GM13977 (cell line): ENCODE measurements at regions not wholly inside any gene's neighbourhood (a gene's known extent, or its start where the extent isn't known, plus 50 kb on each side); places are given as distances from the start of the nearest gene placed in this dataset.

Experiments used
- DNase-seq: peaks from one replicate; pipeline ENCODE4 v3.0.0; 2012; ENCODE audit warnings: low spot score
- CTCF ChIP-seq: IDR thresholded peaks from 2 replicates; pipeline ENCODE4 v1.5.1; 2012; ENCODE audit warnings: mild to moderate bottlenecking, control low read depth; ENCODE audit not compliant: insufficient read depth; ENCODE audit errors: extremely low read depth, missing control alignments
- in situ Hi-C: fragments of 300-500 bp; cut with MboI; formaldehyde crosslinking; loops from one replicate; pipeline ENCODE4 v1.12.0; 2022; ENCODE audit warnings: low sequenced_read_pairs, low pct_unique_long_range_greater_than_20kb, mixed read lengths, inconsistent platforms; ENCODE audit not compliant: unreplicated experiment

- in situ Hi-C loops, result no loop called here
- no peak for TF ChIP-seq CTCF
- DNase-seq, result no peak
Measured at GRCh38 chrX:16039834-16040233, 83.5 kb upstream of the GRPR start.

- no peak for TF ChIP-seq CTCF
- in situ Hi-C loops, result no loop called here
- DNase-seq, result no peak
Measured at GRCh38 chrX:16039363-16039762, 84.0 kb upstream of the GRPR start.

GRCh38 chrX:16033331-16033730, 90.0 kb upstream of the GRPR start:
- in situ Hi-C loops, result no loop called here
- TF ChIP-seq CTCF, result no peak
- DNase-seq, result no peak

GRCh38 chrX:16028576-16028975, 94.8 kb upstream of the GRPR start:
- in situ Hi-C loops, result no loop called here
- DNase-seq, result no peak
- no peak for TF ChIP-seq CTCF

- in situ Hi-C loops, result no loop called here
- no peak for TF ChIP-seq CTCF
- peak; percentile 53 for DNase-seq
Measured at GRCh38 chrX:16023790-16024734, 99.3 kb upstream of the GRPR start.

- in situ Hi-C loops, result no loop called here
- no peak for TF ChIP-seq CTCF
- DNase-seq, result no peak
Measured at GRCh38 chrX:16022580-16023200, 100.7 kb upstream of the GRPR start.
